KG1 (cell line): ENCODE measurements at regions not wholly inside any gene's neighbourhood (a gene's known extent, or its start where the extent isn't known, plus 50 kb on each side); places are given as distances from the start of the nearest gene placed in this dataset.
"Not testable (repeated sequence)": the region's sequence is repeated elsewhere in the genome, so short reads cannot be mapped to it uniquely, and the experiment has no call there.

Experiments
- DNase-seq: peaks from one replicate; lab custom pipeline; 2025; lab: John Stamatoyannopoulos, UW

DNA sequence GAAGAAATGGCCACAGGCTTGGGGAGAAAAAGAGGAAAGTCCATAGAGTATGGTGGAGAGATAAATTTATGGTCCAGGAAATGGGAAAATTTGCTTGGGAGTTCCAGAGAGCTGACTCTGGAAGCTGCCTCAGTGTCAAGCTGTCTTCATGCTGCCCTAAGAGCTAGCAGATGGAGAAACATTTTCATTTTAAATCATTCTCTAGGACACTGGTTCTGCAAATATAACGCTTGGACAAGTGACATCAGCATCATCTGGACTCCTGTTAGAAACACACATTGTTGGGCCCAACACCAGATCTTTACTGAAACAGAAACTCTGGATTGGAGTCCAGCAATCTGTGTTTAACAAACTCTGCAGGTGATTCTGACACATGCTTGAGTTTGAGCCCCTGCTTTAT is 592.0 kb upstream of the KLF12 start:
- DNase-seq = no peak

DNA sequence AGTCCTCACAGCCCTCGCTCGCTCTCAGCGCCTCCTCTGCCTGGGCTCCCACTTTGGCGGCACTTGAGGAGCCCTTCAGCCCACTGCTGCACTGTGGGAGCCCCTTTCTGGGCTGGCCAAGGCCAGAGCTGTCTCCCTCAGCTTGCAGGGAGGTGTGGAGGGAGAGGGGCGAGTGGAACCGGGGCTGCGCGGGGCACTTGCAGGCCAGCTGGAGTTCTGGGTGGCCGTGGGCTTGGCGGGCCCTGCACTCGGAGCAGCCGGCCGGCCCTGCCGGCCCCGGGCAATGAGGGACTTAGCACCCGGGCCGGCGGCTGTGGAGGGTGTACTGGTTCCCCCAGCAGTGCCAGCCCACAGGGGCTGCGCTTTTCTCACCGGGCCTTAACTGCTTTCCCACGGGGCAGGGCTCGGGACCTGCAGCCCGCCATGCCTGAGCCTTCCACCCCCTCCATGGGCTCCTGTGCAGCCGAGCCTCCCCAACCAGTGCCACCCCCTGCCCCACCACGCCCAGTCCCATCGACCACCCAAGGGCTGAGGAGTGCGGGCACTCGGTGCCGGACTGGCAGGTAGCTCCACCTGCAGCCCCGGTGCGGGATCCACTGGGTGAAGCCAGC is 584.1 kb upstream of the KLF12 start:
- DNase-seq = not testable (repeated sequence)

DNA sequence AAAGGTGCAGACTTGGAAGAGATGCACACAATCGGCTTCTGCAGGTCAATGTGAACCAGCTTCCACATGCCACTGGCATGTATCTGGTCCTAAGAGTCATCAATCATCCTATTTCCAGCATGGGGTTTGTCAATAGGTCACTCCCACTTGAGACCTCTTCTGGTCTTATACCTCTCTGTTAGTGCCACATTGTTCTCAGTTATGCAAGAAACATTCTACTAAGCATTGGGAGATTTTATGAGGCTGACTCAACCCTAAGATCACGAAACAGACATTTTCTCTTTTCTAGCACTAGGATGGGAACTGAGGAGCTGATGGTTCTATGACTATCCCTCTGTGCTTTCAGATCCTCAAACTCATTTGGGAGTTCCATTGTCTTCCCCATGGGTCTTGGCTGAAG is 581.5 kb upstream of the KLF12 start:
- DNase-seq = no peak

GRCh38 chr13:74710006-74710405 is 575.8 kb upstream of the KLF12 start:
- DNase-seq = no peak

DNA sequence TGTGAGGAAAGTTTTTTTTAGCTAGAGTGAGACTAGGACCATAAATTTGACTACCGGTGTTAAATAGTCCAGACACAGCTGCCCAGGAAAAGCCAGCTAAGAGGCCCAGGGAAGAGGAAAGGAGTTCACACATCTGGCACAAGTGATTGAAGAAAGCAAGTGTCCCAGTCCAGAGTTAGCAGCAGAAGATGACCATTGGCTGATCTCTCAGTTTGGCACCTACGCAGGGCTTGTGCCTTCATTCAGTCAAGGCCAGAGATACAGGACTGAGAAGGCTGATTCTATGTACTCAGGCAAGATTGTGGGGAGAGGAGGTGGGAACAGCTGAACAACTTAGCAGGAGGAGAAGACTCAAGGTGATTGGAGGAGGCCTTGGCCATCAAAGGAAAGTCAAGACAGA is 575.0 kb upstream of the KLF12 start:
- no peak for DNase-seq

DNA sequence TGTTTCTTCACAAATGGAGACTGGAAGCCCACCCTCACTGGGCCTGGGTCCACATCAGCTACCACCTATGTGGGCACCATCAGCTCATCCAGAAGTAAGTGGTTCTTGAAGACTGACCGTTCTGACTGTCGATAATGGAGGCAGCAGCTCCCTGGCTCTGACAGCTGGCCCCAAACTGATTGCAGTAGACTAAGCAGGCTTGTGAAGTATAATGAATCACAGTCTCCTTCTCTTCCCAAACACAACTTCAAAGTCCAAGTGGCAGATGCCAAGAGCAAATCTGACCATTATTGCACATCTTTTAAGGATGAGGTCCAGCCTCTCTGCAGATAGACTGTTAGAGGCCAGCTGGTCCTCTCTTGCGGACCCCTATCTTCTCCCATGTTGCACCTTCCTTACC is 574.4 kb upstream of the KLF12 start:
- DNase-seq = no peak

GRCh38 chr13:74707291-74707690 is 573.1 kb upstream of the KLF12 start:
- DNase-seq = no peak

GRCh38 chr13:74706801-74707200 is 572.6 kb upstream of the KLF12 start:
- DNase-seq = no peak

DNA sequence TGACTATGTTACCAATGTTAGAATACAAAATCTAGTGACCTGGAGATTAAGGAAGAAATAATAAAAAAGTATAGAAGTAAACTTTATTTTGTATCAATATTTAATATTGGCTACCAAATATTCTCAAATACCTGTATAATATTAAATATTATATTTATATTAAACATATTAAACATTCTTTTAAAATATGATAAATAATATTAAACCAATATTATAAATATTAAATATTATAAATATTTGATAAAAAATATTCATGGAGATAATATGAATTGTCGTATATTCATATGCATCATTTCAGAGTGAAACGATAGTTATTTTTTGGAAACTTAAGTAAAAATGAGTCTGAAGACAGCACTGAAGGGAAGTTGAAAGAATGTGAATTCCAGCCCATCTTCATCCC is 571.2 kb upstream of the KLF12 start:
- no peak for DNase-seq

- DNase-seq = no peak
Observed at GRCh38 chr13:74703855-74704387, 569.7 kb upstream of the KLF12 start.

DNA sequence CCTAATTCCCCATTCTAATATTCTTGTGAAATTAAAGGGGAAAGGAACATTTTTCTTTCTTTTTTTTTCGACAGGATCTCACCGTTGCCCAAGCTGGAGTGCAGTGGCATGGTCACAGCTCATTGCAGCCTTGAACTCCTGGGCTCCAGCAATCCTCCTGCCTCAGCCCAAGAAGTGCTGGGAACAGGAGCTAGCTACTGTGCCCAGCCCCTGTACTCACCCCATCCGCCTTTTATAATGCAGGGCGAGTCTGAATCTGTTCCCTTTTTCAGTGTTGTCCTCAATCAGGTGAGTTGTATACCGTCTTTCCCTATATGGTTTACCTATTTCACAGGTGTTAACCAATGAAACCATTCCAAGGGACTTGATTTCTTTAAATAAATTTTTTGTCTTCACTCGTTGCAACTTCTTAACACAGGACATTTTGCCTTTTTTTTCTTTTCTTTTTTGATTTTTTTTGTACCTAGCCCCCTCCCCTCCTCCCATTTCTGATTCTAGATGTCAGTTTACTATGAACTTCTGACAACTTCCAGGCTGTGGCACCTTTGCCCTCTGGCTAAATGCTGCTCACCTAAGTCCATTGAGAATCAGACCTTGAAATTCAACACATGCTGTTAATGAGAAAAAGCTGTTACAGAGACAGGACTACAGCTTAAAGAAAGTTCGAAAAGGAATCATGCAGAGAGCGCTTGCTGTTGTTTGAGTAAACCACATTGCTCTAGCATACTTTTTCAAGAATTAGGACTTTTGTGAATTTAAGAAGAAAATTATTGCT is 562.1 kb upstream of the KLF12 start:
- DNase-seq = no peak

DNA sequence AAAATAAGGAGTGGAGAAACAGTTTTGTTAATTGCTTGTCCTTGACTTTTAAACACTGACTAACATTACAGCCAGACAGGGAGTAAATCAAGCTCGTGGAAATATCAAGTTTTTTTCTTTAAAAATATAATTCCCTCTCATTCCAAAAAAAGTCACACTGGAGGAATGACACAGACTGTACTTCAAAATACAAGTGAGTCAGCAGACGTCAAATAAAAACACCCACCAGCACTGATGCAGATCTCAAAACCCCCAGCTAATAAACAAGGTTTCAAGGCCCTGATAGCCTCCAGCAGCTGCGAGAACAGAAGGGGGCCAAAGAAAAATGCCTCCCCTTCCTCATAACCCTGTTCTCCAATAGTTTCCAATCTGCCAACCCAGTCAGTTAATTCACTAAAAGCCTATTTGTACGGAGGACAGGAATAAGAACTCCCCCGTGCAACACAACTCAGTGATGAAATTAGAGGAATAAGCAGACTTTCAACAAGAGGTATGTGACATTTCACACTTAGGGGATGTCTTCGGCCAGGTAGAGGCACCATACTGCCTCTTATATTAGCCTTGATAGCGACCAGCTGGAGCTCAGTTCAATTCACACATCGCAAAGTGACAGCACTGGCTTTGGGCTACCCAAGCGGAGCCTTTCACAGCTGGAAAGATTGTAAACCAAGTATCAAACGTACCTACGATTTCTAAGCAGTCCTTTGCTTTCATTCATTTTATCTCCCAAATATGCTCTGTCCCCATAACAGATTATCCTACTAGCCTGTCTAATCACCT is 561.0 kb upstream of the KLF12 start:
- no peak for DNase-seq

GRCh38 chr13:74687442-74688182 is 553.4 kb upstream of the KLF12 start:
- DNase-seq = no peak

DNA sequence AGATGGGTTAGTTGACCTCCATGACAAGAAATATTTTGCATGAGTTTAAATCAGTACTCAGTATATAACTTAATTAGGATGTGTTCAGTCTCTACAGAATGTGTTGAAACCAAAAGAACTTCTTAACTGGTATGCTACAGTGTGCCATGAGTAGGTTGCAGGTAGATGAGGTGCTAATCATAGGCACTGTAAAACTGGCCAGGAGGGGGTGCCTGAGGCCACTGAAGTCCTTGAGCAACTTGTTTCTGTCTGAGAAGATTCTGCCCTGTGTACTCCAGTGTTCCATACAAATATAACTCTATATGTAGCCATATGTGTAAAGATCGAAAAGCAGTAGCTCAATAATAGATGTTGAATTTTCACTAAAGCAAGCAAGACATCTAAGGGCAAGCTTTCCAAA is 549.2 kb upstream of the KLF12 start:
- DNase-seq = no peak

DNA sequence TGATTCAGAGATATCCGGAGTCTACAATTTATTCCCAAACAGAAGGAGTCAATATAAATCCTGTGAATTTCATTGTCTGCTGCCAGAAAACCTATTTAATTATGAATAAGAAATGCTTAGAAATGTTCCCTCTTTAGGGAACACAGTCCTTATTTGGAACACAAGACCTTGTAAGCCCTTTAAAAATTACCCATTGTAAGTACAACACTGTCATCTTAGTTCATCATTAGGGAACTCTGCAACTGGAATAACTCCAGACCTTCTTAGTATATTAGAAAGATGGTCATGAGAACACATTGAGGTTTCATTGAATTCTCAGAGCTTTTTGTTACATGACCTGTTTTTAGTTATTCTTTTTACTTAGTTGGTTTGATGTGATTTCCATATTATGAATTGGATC is 548.5 kb upstream of the KLF12 start:
- DNase-seq = no peak

GRCh38 chr13:74681891-74682290 is 547.7 kb upstream of the KLF12 start:
- DNase-seq = no peak

- DNase-seq = no peak
Observed at GRCh38 chr13:74678308-74678965, 544.2 kb upstream of the KLF12 start.

GRCh38 chr13:74675972-74676371 is 541.8 kb upstream of the KLF12 start:
- DNase-seq = no peak

DNA sequence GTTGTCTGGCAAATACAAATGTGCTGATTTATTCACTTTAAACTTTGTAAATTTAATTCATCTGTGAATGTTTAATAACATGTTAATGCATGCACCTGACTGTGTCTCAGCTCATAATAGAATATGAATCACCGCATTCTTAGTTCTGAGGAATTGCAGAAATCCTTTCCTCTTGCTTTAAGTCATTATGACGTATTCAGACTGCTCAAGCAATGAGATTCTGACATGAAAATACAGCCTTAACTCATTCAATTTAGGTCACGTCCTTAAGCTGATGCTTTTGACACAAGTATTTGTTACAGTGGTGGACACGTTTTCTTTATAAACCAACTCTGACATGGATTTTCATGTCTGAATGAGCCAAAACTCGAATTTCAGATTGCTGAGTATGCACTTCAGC is 541.0 kb upstream of the KLF12 start:
- DNase-seq = no peak

GRCh38 chr13:74674720-74675119 is 540.5 kb upstream of the KLF12 start:
- no peak for DNase-seq

GRCh38 chr13:74669149-74669548 is 534.9 kb upstream of the KLF12 start:
- DNase-seq = no peak
